ENCODE measurements at regions not wholly inside any gene's neighbourhood (a gene's known extent, or its start where the extent isn't known, plus 50 kb on each side); places are given as distances from the start of the nearest gene placed in this dataset.

- TF ChIP-seq CTCF (IDR thresholded peaks at IDR 0.05) (no peak), POLR2A (IDR thresholded peaks at IDR 0.05) (no peak)
Measured at GRCh38 chr2:120472031-120472430, 126.1 kb downstream of the INHBB start.

All from gastroesophageal sphincter (tissue), 3 donors.